Duodenal mucosa (tissue), 2 donors: ENCODE measurements at regions not wholly inside any gene's neighbourhood (a gene's known extent, or its start where the extent isn't known, plus 50 kb on each side); places are given as distances from the start of the nearest gene placed in this dataset.

Experiments used
- H3K27ac ChIP-seq: one replicate; pipeline ENCODE4 v1.7.0; 2013; ENCODE audit warnings: low read depth, low read length
- H3K27me3 ChIP-seq, 2 donors: one replicate each; pipeline ENCODE4 v1.7.0; 2013; ENCODE audit warnings: low read length in 2 of 2, control low read depth in 1 of 2; ENCODE audit not compliant: insufficient read depth in 2 of 2, control insufficient read depth in 1 of 2
- H3K36me3 ChIP-seq, 2 donors: one replicate each; pipeline ENCODE4 v1.7.0; 2013; ENCODE audit warnings: low read length in 2 of 2, control low read depth in 1 of 2; ENCODE audit not compliant: insufficient read depth in 2 of 2, control insufficient read depth in 1 of 2
- H3K4me1 ChIP-seq, 2 donors: one replicate each; pipeline ENCODE4 v1.7.0; 2013; ENCODE audit warnings: low read length in 2 of 2, control low read depth in 1 of 2; ENCODE audit not compliant: insufficient read depth in 2 of 2, control insufficient read depth in 1 of 2
- H3K4me3 ChIP-seq, 2 donors: one replicate each; pipeline ENCODE4 v1.7.0; 2013; ENCODE audit warnings: low read length in 2 of 2, low read depth in 1 of 2
- H3K9ac ChIP-seq, 2 donors: one replicate each; pipeline ENCODE4 v1.7.0; 2013; ENCODE audit warnings: low read length in 2 of 2, low read depth in 1 of 2
- H3K9me3 ChIP-seq, 2 donors: one replicate each; pipeline ENCODE4 v1.7.0; 2013; ENCODE audit warnings: low read length in 2 of 2, control low read depth in 1 of 2; ENCODE audit not compliant: control insufficient read depth in 1 of 2

DNA sequence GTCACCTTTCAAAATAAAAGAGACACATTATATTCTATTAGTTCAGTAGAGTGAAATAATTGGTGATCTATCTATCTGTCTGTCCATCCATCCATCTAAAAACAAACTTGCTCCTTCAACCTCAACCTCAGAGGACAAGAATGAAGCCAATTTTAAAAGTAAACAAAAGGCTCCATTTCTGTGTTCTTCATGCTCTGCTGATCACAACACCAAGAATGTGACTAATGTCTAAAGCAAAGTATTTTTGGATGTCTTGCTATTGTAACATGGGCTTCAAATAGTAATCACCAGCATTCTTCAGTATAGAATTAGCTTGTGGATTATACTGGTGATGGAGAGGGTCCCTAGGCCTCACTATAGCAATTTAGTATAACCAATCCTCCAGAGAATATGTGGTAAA lies 1304.4 kb downstream of the MAT2B start:
- Histone ChIP-seq H3K27ac (no peak overlapping the region), H3K9ac (no peak overlapping the region), H3K36me3 (no peaks in the 10 kb centered on the region), H3K9me3 (no peaks in the 10 kb centered on the region), H3K4me3 (no peak overlapping the region), H3K27me3 (no peaks in the 10 kb centered on the region), H3K4me1 (no peaks in the 10 kb centered on the region)

DNA sequence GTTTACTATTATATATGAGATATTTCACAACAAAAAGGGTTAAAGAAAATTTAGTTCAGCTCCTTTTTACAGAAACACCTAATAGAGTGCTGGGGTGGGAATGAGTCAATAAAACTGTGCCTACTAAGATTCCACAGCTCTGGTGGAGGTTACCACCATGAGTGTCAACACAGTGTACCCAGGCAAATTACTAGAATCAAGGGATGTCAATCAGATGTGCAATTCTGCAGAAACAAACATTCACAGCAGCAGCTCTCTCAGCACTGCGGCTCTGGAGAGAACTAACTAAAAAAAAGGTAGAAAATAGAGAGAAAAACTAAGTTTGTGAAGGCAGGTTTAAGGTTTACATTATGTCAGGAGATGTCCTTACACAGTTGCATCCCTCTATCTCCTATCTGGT lies 1313.0 kb downstream of the MAT2B start:
- Histone ChIP-seq H3K9ac (no peak overlapping the region), H3K4me3 (no peak overlapping the region), H3K27ac (no peak overlapping the region), H3K36me3 (no peaks in the 10 kb centered on the region), H3K9me3 (no peaks in the 10 kb centered on the region), H3K27me3 (no peaks in the 10 kb centered on the region), H3K4me1 (no peaks in the 10 kb centered on the region)

DNA sequence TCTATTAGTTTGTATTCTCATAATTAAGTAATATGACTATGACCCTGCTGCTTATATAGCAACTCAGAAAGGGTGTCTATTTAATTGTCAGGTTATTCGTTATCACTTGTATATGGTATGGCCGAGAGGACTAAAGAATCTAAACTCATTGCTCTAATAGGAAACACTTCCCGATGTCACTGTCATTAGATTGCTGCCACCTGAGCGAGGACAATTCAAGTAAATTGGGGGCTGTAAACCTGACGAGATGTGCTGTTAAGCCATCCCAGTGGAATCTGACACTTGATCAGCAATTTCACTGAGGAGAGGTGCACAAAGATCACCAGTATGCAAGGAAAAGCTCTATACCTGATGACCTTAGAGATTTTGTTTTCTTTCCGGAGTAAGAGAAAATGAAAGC lies 1319.3 kb downstream of the MAT2B start:
- Histone ChIP-seq H3K9ac (no peak overlapping the region), H3K36me3 (no peaks in the 10 kb centered on the region), H3K27ac (no peak overlapping the region), H3K27me3 (no peaks in the 10 kb centered on the region), H3K9me3 (no peaks in the 10 kb centered on the region), H3K4me3 (no peak overlapping the region), H3K4me1 (no peaks in the 10 kb centered on the region)

DNA sequence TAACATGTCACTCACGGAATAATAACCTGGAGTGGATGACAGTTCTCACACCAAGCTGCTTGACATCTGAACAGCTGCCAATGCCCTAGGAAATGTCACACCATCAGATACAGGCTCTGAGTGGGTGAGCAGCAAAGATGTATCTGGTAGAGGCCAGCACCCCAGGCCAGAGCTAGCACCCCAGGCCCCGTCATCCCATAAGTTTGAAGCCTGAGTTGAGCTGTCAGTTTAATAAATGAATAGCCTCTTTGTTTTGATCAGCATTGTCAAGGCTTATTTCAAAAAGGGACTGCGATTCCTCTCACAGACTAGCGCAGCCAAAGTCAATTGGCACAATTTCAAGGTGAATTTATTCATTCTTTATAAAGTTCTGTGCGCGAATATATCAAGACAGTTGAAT lies 1327.1 kb downstream of the MAT2B start:
- H3K27ac ChIP-seq = no peak overlapping the region
- no peak overlapping the region for H3K4me3 ChIP-seq
- no peak overlapping the region for H3K9ac ChIP-seq
- H3K36me3 ChIP-seq = no peaks in the 10 kb centered on the region
- H3K9me3 ChIP-seq = no peaks in the 10 kb centered on the region
- H3K4me1 ChIP-seq = no peaks in the 10 kb centered on the region
- H3K27me3 ChIP-seq = no peaks in the 10 kb centered on the region

DNA sequence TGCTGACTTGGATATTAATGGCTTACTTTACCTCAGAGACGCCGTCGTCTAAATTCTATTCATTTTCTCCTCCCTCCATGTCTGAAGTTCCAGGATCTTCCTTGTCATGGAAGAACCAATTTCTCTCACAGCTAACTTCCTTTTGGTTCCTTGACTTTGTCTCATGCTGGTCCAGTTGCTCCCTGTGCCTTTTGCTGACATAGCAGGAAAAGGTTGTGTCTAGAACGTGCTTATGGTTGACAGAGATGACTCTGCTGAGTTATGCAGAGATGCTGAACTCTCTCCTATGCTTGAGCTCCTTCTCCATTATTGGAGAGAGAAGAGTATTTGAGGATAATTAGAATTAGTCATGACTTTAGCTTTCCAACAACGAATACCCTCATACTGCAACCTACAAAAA lies 1338.9 kb downstream of the MAT2B start:
- no peaks in the 10 kb centered on the region for H3K9me3 ChIP-seq
- H3K36me3 ChIP-seq = no peaks in the 10 kb centered on the region
- H3K4me1 ChIP-seq = no peaks in the 10 kb centered on the region
- no peak overlapping the region for H3K9ac ChIP-seq
- no peak overlapping the region for H3K4me3 ChIP-seq
- H3K27ac ChIP-seq = no peak overlapping the region
- no peaks in the 10 kb centered on the region for H3K27me3 ChIP-seq

DNA sequence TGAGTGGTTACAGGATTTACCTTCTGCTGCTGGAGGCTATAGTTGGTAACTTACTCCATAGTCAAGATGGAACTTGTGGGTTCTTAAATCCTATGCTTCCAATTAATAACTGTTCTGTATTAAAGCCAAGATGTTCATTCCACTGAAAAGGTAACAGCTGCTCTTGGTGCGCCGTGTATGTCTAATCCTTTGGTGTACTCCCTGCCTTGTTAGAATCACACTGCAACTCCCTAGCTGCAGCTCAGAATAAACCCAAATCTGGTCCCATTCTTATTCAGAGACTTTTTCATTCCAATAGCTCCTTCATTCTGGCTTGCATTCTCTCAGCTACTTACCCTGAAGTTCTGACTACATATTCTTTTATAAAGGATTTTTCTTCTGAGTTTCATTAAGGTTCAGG lies 1355.5 kb downstream of the MAT2B start:
- Histone ChIP-seq H3K9me3 (no peaks in the 10 kb centered on the region), H3K9ac (no peak overlapping the region), H3K4me3 (no peak overlapping the region), H3K27ac (no peak overlapping the region), H3K36me3 (no peaks in the 10 kb centered on the region), H3K4me1 (no peaks in the 10 kb centered on the region), H3K27me3 (no peaks in the 10 kb centered on the region)

DNA sequence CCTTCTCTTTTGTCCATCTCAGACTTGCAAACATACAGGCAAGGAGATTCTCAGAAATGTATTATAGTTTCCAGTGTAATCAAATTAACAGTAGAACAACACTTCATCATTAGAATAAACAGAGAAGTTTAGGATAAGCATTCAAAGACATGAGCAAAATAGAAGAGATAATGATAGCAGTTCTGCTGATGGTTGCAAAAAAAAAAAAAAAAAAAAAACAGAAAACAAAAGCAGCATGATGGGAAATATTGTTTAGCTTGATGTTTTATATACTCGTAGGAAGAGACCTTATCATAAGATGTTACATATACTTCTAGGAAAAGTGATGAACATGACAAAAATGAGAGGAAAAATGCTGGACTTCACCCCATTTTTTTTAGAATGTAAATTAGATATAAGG lies 1356.2 kb downstream of the MAT2B start:
- H3K9ac ChIP-seq = no peak overlapping the region
- H3K27me3 ChIP-seq = no peaks in the 10 kb centered on the region
- no peak overlapping the region for H3K4me3 ChIP-seq
- H3K4me1 ChIP-seq = no peaks in the 10 kb centered on the region
- no peaks in the 10 kb centered on the region for H3K9me3 ChIP-seq
- no peak overlapping the region for H3K27ac ChIP-seq
- no peaks in the 10 kb centered on the region for H3K36me3 ChIP-seq

DNA sequence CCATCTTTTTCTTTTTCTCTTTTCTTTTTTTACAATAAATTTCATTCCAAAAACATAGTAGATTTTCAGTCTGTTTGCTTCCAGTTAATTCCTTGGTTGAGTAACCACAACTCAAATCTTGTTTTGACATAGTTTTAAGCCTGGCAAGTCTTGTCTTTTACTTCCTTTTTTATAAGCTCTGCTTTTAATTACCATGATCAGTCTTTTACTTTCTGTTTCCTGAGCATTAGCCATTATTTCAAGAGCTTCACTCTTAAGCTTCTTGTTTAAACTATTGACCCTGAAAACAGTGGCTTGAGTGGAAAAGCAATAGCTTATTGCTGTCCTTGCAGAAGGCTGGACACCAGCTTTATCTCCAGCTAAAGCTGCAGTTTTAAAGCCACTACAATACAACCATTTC lies 1363.3 kb downstream of the MAT2B start:
- Histone ChIP-seq H3K27ac (no peak overlapping the region), H3K4me3 (no peak overlapping the region), H3K27me3 (no peaks in the 10 kb centered on the region)

DNA sequence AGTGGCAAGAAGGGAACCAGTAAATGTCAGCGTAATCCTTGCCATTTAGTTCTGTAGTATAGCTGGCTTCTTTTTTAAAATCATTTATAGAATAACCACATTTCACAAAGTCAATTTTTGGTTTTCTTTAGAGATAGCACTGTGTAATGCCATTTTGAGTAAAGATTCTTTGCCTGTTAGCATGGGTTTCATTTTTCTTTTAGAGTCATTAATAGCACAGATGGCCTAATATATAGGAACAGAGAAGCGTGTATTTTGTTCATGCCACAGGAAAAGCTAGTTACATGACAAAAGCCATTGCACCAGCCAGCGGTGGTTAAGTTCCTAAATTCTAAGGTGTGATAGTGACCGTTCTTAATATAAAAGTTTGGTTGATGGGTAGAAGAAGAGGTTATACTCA lies 1363.9 kb downstream of the MAT2B start:
- Histone ChIP-seq H3K27me3 (no peaks in the 10 kb centered on the region), H3K27ac (no peak overlapping the region), H3K4me1 (no peaks in the 10 kb centered on the region)

More for the DNA sequence above, 1363.3 kb downstream of the MAT2B start:
- Histone ChIP-seq H3K4me1 (no peaks in the 10 kb centered on the region), H3K36me3 (no peaks in the 10 kb centered on the region), H3K9me3 (no peaks in the 10 kb centered on the region), H3K9ac (no peak overlapping the region)

DNA sequence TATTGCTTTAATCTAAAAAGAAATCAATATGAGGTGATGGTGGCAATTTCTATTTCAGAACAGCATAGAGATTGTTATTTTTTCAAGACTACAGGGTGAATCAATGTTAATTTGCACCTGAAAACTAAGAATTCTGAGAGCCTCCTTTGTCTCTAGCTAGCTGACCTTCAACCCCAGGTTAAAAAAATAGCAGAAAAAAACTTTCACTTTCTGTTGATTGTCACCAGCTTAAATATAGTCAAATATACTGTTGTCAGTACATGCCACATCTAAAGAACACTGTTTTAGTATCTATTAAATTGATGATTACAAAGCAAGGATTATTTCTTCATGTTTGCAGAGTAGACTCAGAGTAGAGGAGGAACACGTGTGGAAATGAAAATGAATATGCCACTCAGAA lies 1371.4 kb downstream of the MAT2B start:
- Histone ChIP-seq H3K9ac (no peak overlapping the region), H3K27ac (no peak overlapping the region), H3K9me3 (peaks cover 0 to 6% of the 10 kb centered on the region in 2 donors), H3K36me3 (no peaks in the 10 kb centered on the region), H3K27me3 (no peaks in the 10 kb centered on the region), H3K4me1 (no peaks in the 10 kb centered on the region), H3K4me3 (no peak overlapping the region)

More for the DNA sequence above, 1363.9 kb downstream of the MAT2B start:
- no peaks in the 10 kb centered on the region for H3K9me3 ChIP-seq
- no peak overlapping the region for H3K4me3 ChIP-seq
- H3K36me3 ChIP-seq = no peaks in the 10 kb centered on the region
- no peak overlapping the region for H3K9ac ChIP-seq

DNA sequence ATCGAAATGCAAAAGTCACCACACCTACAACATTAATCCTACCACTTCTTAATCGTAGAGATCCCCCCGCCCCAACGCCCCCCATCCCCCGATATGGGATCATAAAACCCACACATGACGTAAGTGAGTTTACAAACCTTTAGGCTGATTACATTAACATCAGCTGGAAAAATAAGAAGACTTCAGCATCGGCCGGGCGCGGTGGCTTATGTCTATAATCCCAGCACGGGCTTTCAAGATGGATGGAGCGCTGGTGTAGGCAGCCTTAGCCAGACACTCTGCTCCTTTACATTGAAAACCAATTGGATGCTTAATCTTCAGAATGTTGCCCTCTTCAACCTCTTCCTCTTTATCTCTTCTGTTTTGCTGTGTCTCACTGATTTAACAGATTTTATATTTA lies 1376.0 kb downstream of the MAT2B start:
- no peak overlapping the region for H3K27ac ChIP-seq
- peaks cover 0 to under 1% of the 10 kb centered on the region in 2 donors for H3K9me3 ChIP-seq
- no peaks in the 10 kb centered on the region for H3K36me3 ChIP-seq
- no peaks in the 10 kb centered on the region for H3K27me3 ChIP-seq
- no peak overlapping the region for H3K9ac ChIP-seq
- no peak overlapping the region for H3K4me3 ChIP-seq
- no peaks in the 10 kb centered on the region for H3K4me1 ChIP-seq
